H1 (cell line): ENCODE measurements at regions not wholly inside any gene's neighbourhood (a gene's known extent, or its start where the extent isn't known, plus 50 kb on each side); places are given as distances from the start of the nearest gene placed in this dataset.

Source experiments
- CTCF ChIA-PET: fragments of 300-600 bp; sonication (Branson Sonifier 250); formaldehyde crosslinking; loops from one replicate; lab custom pipeline; 2021; ENCODE audit not compliant: partially characterized antibody; lab: Charles Lee
- POLR2A ChIA-PET: fragments of 300-600 bp; sonication (Branson Sonifier 250); formaldehyde crosslinking; loops from one replicate; lab custom pipeline; 2021; ENCODE audit warnings: inconsistent platforms; ENCODE audit not compliant: partially characterized antibody; lab: Charles Lee
- DNase-seq, 2 experiments: peaks; one replicate each; pipeline versions ENCODE4 v3.0.0 to v3.0.0-alpha.2; 2010 to 2022; ENCODE audit warnings: low spot score in 2 of 2, low read depth in 1 of 2, mixed read lengths in 1 of 2
- FAIRE-seq: peaks from 2 replicates; lab custom pipeline; 2011; peaks lifted over from hg19 to GRCh38; lab: Jason Lieb, UNC
- H2AFZ ChIP-seq: 2 replicates; pipeline ENCODE4 v1.8.1; 2012; ENCODE audit warnings: low read length, inconsistent platforms
- H2AK5ac ChIP-seq: 2 replicates; pipeline ENCODE4 v1.6.1; 2013; ENCODE audit warnings: low read depth, low read length
- H2BK120ac ChIP-seq: replicated peaks from 2 replicates; pipeline ENCODE3; 2013; ENCODE audit warnings: low read depth, low read length, inconsistent platforms
- H2BK12ac ChIP-seq: 2 replicates; pipeline ENCODE4 v1.6.1; 2013; ENCODE audit warnings: low read depth, low read length
- H2BK15ac ChIP-seq: 2 replicates; pipeline ENCODE4 v1.6.1; 2013; ENCODE audit warnings: low read length
- H2BK20ac ChIP-seq: 2 replicates; pipeline ENCODE4 v1.6.1; 2013; ENCODE audit warnings: low read length
- H2BK5ac ChIP-seq: 2 replicates; pipeline ENCODE4 v1.6.1; 2013; ENCODE audit warnings: low read depth, low read length
- H3K14ac ChIP-seq: 2 replicates; pipeline ENCODE4 v1.6.1; 2013; ENCODE audit warnings: inconsistent platforms; ENCODE audit not compliant: insufficient read length
- H3K18ac ChIP-seq: 2 replicates; pipeline ENCODE4 v1.6.1; 2013; ENCODE audit warnings: low read length; ENCODE audit errors: extremely low read depth
- H3K23ac ChIP-seq: 2 replicates; pipeline ENCODE4 v1.6.1; 2013; ENCODE audit warnings: inconsistent platforms; ENCODE audit not compliant: insufficient read length
- H3K23me2 ChIP-seq: 2 replicates; pipeline ENCODE4 v1.6.1; 2013; ENCODE audit warnings: low read depth, low read length
- H3K27ac ChIP-seq: 2 replicates; pipeline ENCODE4 v1.6.1; 2011; ENCODE audit warnings: low read depth, low read length, inconsistent platforms
- H3K27me3 ChIP-seq, 4 experiments: replicated peaks in 1 of 4; 1 replicate in 1 of 4; 2 replicates in 3 of 4; pipeline versions ENCODE4 v1.6.1 to v1.8.1; 2011 to 2013; ENCODE audit warnings: low read length in 3 of 4, mild to moderate bottlenecking in 3 of 4, inconsistent platforms in 2 of 4, mixed read lengths in 2 of 4, moderate library complexity in 1 of 4; ENCODE audit not compliant: control insufficient read depth in 3 of 4, insufficient read depth in 3 of 4; ENCODE audit errors: extremely low read depth in 1 of 4
- H3K36me3 ChIP-seq, 4 experiments: 2 replicates each; pipeline versions ENCODE4 v1.6.1 to v1.8.1; 2011 to 2013; ENCODE audit warnings: mild to moderate bottlenecking in 4 of 4, low read length in 3 of 4, moderate library complexity in 2 of 4, control low read depth in 1 of 4, inconsistent platforms in 1 of 4; ENCODE audit not compliant: insufficient read depth in 4 of 4, control insufficient read depth in 2 of 4
- H3K4ac ChIP-seq: replicated peaks from 2 replicates; pipeline ENCODE3; 2013; ENCODE audit warnings: low read length, low read depth, mixed read lengths, inconsistent platforms; ENCODE audit not compliant: insufficient read length
- H3K4me1 ChIP-seq, 4 experiments: replicated peaks in 1 of 4; 1 replicate in 1 of 4; 2 replicates in 3 of 4; pipeline versions ENCODE4 v1.6.1 to v1.8.1; 2011 to 2013; ENCODE audit warnings: low read length in 3 of 4, inconsistent platforms in 2 of 4, mixed read lengths in 1 of 4; ENCODE audit not compliant: insufficient read depth in 4 of 4, control insufficient read depth in 3 of 4
- H3K4me2 ChIP-seq, 2 experiments: 2 replicates each; pipeline versions ENCODE4 v1.6.1 to v1.8.1; 2011 to 2013; ENCODE audit warnings: low read depth in 2 of 2, low read length in 2 of 2, control low read depth in 1 of 2, inconsistent platforms in 1 of 2, mild to moderate bottlenecking in 1 of 2; ENCODE audit not compliant: insufficient read depth in 1 of 2
- H3K4me3 ChIP-seq, 4 experiments: fragments of 200-600, 300-600 bp in 1 of 4; sonication (generic), shearing (Covaris generic), sonication (Bioruptor Twin) in 1 of 4; 2 replicates each; pipeline versions ENCODE4 v1.5.1 to v1.8.1; 2011 to 2016; ENCODE audit warnings: low read length in 4 of 4, low read depth in 3 of 4, control low read depth in 2 of 4, inconsistent platforms in 2 of 4, mild to moderate bottlenecking in 2 of 4, mixed read lengths in 1 of 4, moderate library complexity in 1 of 4; ENCODE audit not compliant: insufficient read depth in 2 of 4; ENCODE audit errors: extremely low read depth in 1 of 4
- H3K56ac ChIP-seq: replicated peaks from 2 replicates; pipeline ENCODE3; 2013; ENCODE audit warnings: low read depth, mild to moderate bottlenecking, mixed read lengths, low read length, inconsistent platforms; ENCODE audit not compliant: insufficient read length
- H3K79me1 ChIP-seq: 2 replicates; pipeline ENCODE4 v1.6.1; 2013; ENCODE audit warnings: low read depth, low read length, control low read depth
- H3K79me2 ChIP-seq, 2 experiments: 2 replicates each; pipeline versions ENCODE4 v1.6.1 to v1.8.1; 2012 to 2013; ENCODE audit warnings: low read length in 2 of 2, mild to moderate bottlenecking in 2 of 2, inconsistent platforms in 1 of 2; ENCODE audit not compliant: insufficient read depth in 2 of 2, control insufficient read depth in 1 of 2
- H3K9ac ChIP-seq, 4 experiments: replicated peaks in 1 of 4; 1 replicate in 1 of 4; 2 replicates in 3 of 4; pipeline versions ENCODE4 v1.6.1 to v1.8.1; 2011 to 2013; ENCODE audit warnings: low read depth in 3 of 4, low read length in 3 of 4, control low read depth in 2 of 4, mild to moderate bottlenecking in 2 of 4, moderate library complexity in 2 of 4, inconsistent platforms in 1 of 4; ENCODE audit errors: extremely low read depth in 1 of 4
- H3K9me3 ChIP-seq, 2 experiments: 2 replicates each; pipeline versions ENCODE4 v1.6.1 to v1.8.1; 2012 to 2013; ENCODE audit warnings: mild to moderate bottlenecking in 2 of 2, moderate library complexity in 2 of 2, control low read depth in 1 of 2, inconsistent platforms in 1 of 2, low read depth in 1 of 2, low read length in 1 of 2, mixed read lengths in 1 of 2; ENCODE audit not compliant: insufficient read depth in 2 of 2
- H4K20me1 ChIP-seq, 2 experiments: replicated peaks in 1 of 2; 2 replicates each; pipeline versions ENCODE3 to v1.8.1; 2011 to 2013; ENCODE audit warnings: inconsistent platforms in 2 of 2, low read length in 2 of 2, mild to moderate bottlenecking in 1 of 2; ENCODE audit not compliant: insufficient read depth in 2 of 2, control insufficient read depth in 1 of 2
- H4K5ac ChIP-seq: 2 replicates; pipeline ENCODE4 v1.6.1; 2013; ENCODE audit warnings: low read length, low read depth, mixed read lengths, inconsistent platforms; ENCODE audit not compliant: insufficient read length
- H4K8ac ChIP-seq: 2 replicates; pipeline ENCODE4 v1.8.0; 2013; ENCODE audit warnings: mild to moderate bottlenecking, moderate library complexity, low read length, inconsistent platforms; ENCODE audit not compliant: insufficient read depth; ENCODE audit errors: extremely low read depth
- H4K91ac ChIP-seq: replicated peaks from 2 replicates; pipeline ENCODE3; 2013; ENCODE audit warnings: low read length, mixed read lengths, inconsistent platforms; ENCODE audit not compliant: insufficient read length
- BCL11A ChIP-seq, 2 experiments: IDR thresholded peaks; one replicate each; pipeline ENCODE4 v1.6.1; 2011; ENCODE audit warnings: low read depth in 2 of 2, low read length in 2 of 2, mild to moderate bottlenecking in 2 of 2
- CTBP2 ChIP-seq: IDR thresholded peaks from 2 replicates; pipeline ENCODE4 v1.7.0; 2011; ENCODE audit warnings: borderline replicate concordance, mild to moderate bottlenecking, moderate library complexity, mixed read lengths, low read length; ENCODE audit not compliant: insufficient read depth, insufficient read length
- EGR1 ChIP-seq: IDR thresholded peaks from 2 replicates; pipeline ENCODE4 v1.6.1; 2011; ENCODE audit warnings: low read depth, low read length, borderline replicate concordance
- EP300 ChIP-seq, 2 experiments: IDR thresholded peaks; 1 replicate in 1 of 2; 2 replicates in 1 of 2; pipeline ENCODE4 v1.6.1; 2011 to 2012; ENCODE audit warnings: low read depth in 2 of 2, low read length in 2 of 2, mild to moderate bottlenecking in 2 of 2, borderline replicate concordance in 1 of 2, inconsistent platforms in 1 of 2, moderate library complexity in 1 of 2
- HDAC2 ChIP-seq, 2 experiments: fragments of 300-600 bp in 1 of 2; sonication (generic) in 1 of 2; IDR thresholded peaks; 2 replicates each; pipeline ENCODE4 v1.6.1; 2011 to 2012; ENCODE audit warnings: low read depth in 2 of 2, low read length in 2 of 2, mild to moderate bottlenecking in 2 of 2, moderate library complexity in 2 of 2, borderline replicate concordance in 1 of 2, inconsistent platforms in 1 of 2
- NRF1 ChIP-seq: IDR thresholded peaks from 2 replicates; pipeline ENCODE4 v1.6.1; 2011; ENCODE audit warnings: mild to moderate bottlenecking, low read depth, low read length, improper control_type of control experiment
- PHF8 ChIP-seq: fragments of 200-600 bp; sonication (generic); conservative IDR thresholded peaks from 2 replicates; pipeline ENCODE4 v1.7.1; 2012; ENCODE audit warnings: low read depth, mild to moderate bottlenecking, inconsistent platforms, low read length, moderate library complexity
- POLR2A ChIP-seq, 2 experiments: IDR thresholded peaks; 1 replicate in 1 of 2; 2 replicates in 1 of 2; pipeline ENCODE4 v1.6.1; 2011; ENCODE audit warnings: low read depth in 2 of 2, low read length in 2 of 2, mild to moderate bottlenecking in 2 of 2; ENCODE audit errors: control extremely low read depth in 1 of 2
- POLR2AphosphoS5 ChIP-seq: IDR thresholded peaks from 2 replicates; pipeline ENCODE4 v1.6.1; 2011; ENCODE audit warnings: low read depth, low read length
- POU5F1 ChIP-seq: IDR thresholded peaks from 2 replicates; pipeline ENCODE4 v1.6.1; 2011; ENCODE audit warnings: low read depth, mild to moderate bottlenecking, low read length, moderate library complexity
- RAD21 ChIP-seq, 2 experiments: IDR thresholded peaks in 1 of 2; conservative IDR thresholded peaks in 1 of 2; 2 replicates each; pipeline ENCODE4 v1.6.1; 2011; ENCODE audit warnings: low read depth in 2 of 2, low read length in 2 of 2, improper control_type of control experiment in 1 of 2, inconsistent platforms in 1 of 2, mild to moderate bottlenecking in 1 of 2, moderate library complexity in 1 of 2
- RNF2 ChIP-seq: fragments of 200-900, 300-1000 bp; sonication (generic); IDR thresholded peaks from 2 replicates; pipeline ENCODE4 v1.7.1; 2016; ENCODE audit warnings: borderline replicate concordance, low read depth, mild to moderate bottlenecking, antibody characterized with exemption, low read length; ENCODE audit not compliant: poor library complexity, severe bottlenecking; ENCODE audit errors: missing control alignments
- SIRT6 ChIP-seq: IDR thresholded peaks from one replicate; pipeline ENCODE4 v1.7.1; 2012; ENCODE audit warnings: low read length, inconsistent platforms
- SP4 ChIP-seq: IDR thresholded peaks from 2 replicates; pipeline ENCODE4 v1.6.1; 2012; ENCODE audit warnings: low read length, inconsistent platforms
- TEAD4 ChIP-seq: IDR thresholded peaks from 2 replicates; pipeline ENCODE4 v1.6.1; 2012; ENCODE audit warnings: low read depth, low read length, inconsistent platforms, mixed read lengths
- WGBS, 2 experiments: shearing (Covaris generic) in 1 of 2; methylation state at CpG; one replicate each; pipeline versions ENCODE4 v1.1.6 to v1.1.7; 2013 to 2015; ENCODE audit warnings: low lambda C conversion rate in 2 of 2, mixed read lengths in 2 of 2, inconsistent platforms in 1 of 2, low coverage in 1 of 2, missing lambda C conversion rate in 1 of 2; ENCODE audit not compliant: insufficient replicate concordance in 2 of 2, insufficient coverage in 1 of 2, insufficient read length in 1 of 2; ENCODE audit errors: extremely low coverage in 1 of 2, missing lambda C conversion rate in 1 of 2; 5-methylcytosine and 5-hydroxymethylcytosine counted together

- Histone ChIP-seq H2AK5ac (no peak overlapping the region), H4K91ac (no peak overlapping the region), H3K27me3 (no peaks in the 10 kb centered on the region), H3K79me1 (no peaks in the 10 kb centered on the region), H3K23ac (no peak overlapping the region), H3K4me1 (no peaks in the 10 kb centered on the region), H3K14ac (no peak overlapping the region), H3K4me3 (no peak overlapping the region), H3K4ac (no peak overlapping the region), H3K23me2 (no peaks in the 10 kb centered on the region), H2BK5ac (no peak overlapping the region), H3K4me2 (no peak overlapping the region), H3K27ac (no peak overlapping the region), H3K9ac (no peak overlapping the region), H3K18ac (no peak overlapping the region), H3K9me3 (peaks cover 3 to 4% of the 10 kb centered on the region in 2 experiments; a peak in 1 of 4 replicates), H4K5ac (no peak overlapping the region), H3K56ac (no peak overlapping the region), H4K8ac (no peak overlapping the region), H2BK12ac (no peak overlapping the region), H2BK15ac (no peak overlapping the region), H2BK20ac (no peak overlapping the region), H4K20me1 (no peaks in the 10 kb centered on the region), H3K79me2 (no peaks in the 10 kb centered on the region), H2AFZ (no peak overlapping the region), H2BK120ac (no peak overlapping the region), H3K36me3 (no peaks in the 10 kb centered on the region)
- FAIRE-seq = no peak
- DNase-seq = no peak
- WGBS, 2 experiments = 91% methylated on average over 3 of the region's 3 CpGs; no CpG with 5 or more reads in 1 of the 2 experiments
- ChIA-PET CTCF (no interaction called here), POLR2A (no interaction called here)
- no peak for TF ChIP-seq PHF8
- no peak for TF ChIP-seq POLR2A (IDR thresholded peaks at IDR 0.05; ENCODE audit: control extremely low read depth in 1 of 2, low read depth in 2 of 2, low read length in 2 of 2)
- no peak for TF ChIP-seq POU5F1
- no peak for TF ChIP-seq RAD21 (IDR thresholded peaks at IDR 0.05 in 1 of 2, conservative IDR thresholded peaks at IDR 0.05 in 1 of 2; ENCODE audit: low read depth in 2 of 2, low read length in 2 of 2)
- no peak for TF ChIP-seq HDAC2 (IDR thresholded peaks at IDR 0.05; ENCODE audit: borderline replicate concordance in 1 of 2, low read depth in 2 of 2, low read length in 2 of 2)
- TF ChIP-seq SP4 = no peak
- no peak for TF ChIP-seq TEAD4
- no peak for TF ChIP-seq BCL11A (IDR thresholded peaks at IDR 0.05; ENCODE audit: low read depth in 2 of 2, low read length in 2 of 2)
- TF ChIP-seq EGR1 = no peak
- TF ChIP-seq RNF2 = no peak
- no peak for TF ChIP-seq POLR2AphosphoS5
- TF ChIP-seq EP300 (IDR thresholded peaks at IDR 0.05; ENCODE audit: borderline replicate concordance in 1 of 2, low read depth in 2 of 2, low read length in 2 of 2) = no peak
- no peak for TF ChIP-seq NRF1
- no peak for TF ChIP-seq SIRT6
- no peak for TF ChIP-seq CTBP2
Observed at GRCh38 chr11:105332171-105332570, 192.6 kb upstream of the CARD18 start.
